NCI-H446 treated with DMSO at 0.1 percent for 48 hours (cell line): ENCODE measurements at regions not wholly inside any gene's neighbourhood (a gene's known extent, or its start where the extent isn't known, plus 50 kb on each side); places are given as distances from the start of the nearest gene placed in this dataset.
A peak's percentile ranks its signal among the peaks of the same experiment; 100 is the strongest.
"Not testable (repeated sequence)": the region's sequence is repeated elsewhere in the genome, so short reads cannot be mapped to it uniquely, and the experiment has no call there.

Source experiments
- DNase-seq: peaks from one replicate; lab custom pipeline; 2025; lab: John Stamatoyannopoulos, UW

GRCh38 chr10:84938117-84938905, 609.9 kb downstream of the CCSER2 start:
- no peak for DNase-seq

GRCh38 chr10:84943541-84943940, 615.2 kb downstream of the CCSER2 start:
- no peak for DNase-seq

GRCh38 chr10:84944187-84944586, 615.8 kb downstream of the CCSER2 start:
- DNase-seq: no peak

GRCh38 chr10:84945791-84946190, 617.4 kb downstream of the CCSER2 start:
- DNase-seq: peak; percentile 91

- DNase-seq: peak; percentile 88
Measured at GRCh38 chr10:84946904-84947303, 618.5 kb downstream of the CCSER2 start.

GRCh38 chr10:84948644-84949043, 620.3 kb downstream of the CCSER2 start:
- no peak for DNase-seq

- no peak for DNase-seq
Measured at GRCh38 chr10:84951616-84952015, 623.2 kb downstream of the CCSER2 start.

- no peak for DNase-seq
Measured at GRCh38 chr10:84957427-84957826, 629.0 kb downstream of the CCSER2 start.

GRCh38 chr10:84965468-84965867, 637.1 kb downstream of the CCSER2 start:
- DNase-seq: no peak

GRCh38 chr10:84966708-84967441, 638.5 kb downstream of the CCSER2 start:
- DNase-seq: no peak

GRCh38 chr10:84969297-84969696, 640.9 kb downstream of the CCSER2 start:
- DNase-seq: not testable (repeated sequence)

- DNase-seq: no peak
Measured at GRCh38 chr10:84987039-84987438, 658.6 kb downstream of the CCSER2 start.

GRCh38 chr10:84988011-84988410, 659.6 kb downstream of the CCSER2 start:
- no peak for DNase-seq

GRCh38 chr10:84990713-84991112, 662.3 kb downstream of the CCSER2 start:
- no peak for DNase-seq

GRCh38 chr10:84991301-84991700, 662.9 kb downstream of the CCSER2 start:
- DNase-seq: no peak

- DNase-seq: no peak
Measured at GRCh38 chr10:84993251-84994035, 665.1 kb downstream of the CCSER2 start.

GRCh38 chr10:84994722-84995121, 666.3 kb downstream of the CCSER2 start:
- DNase-seq: no peak

- no peak for DNase-seq
Measured at GRCh38 chr10:84996580-84996979, 668.2 kb downstream of the CCSER2 start.

- no peak for DNase-seq
Measured at GRCh38 chr10:84997870-84998269, 669.5 kb downstream of the CCSER2 start.

GRCh38 chr10:84999929-85000328, 671.5 kb downstream of the CCSER2 start:
- no peak for DNase-seq

- DNase-seq: no peak
Measured at GRCh38 chr10:85003083-85003482, 674.7 kb downstream of the CCSER2 start.

- no peak for DNase-seq
Measured at GRCh38 chr10:85008488-85009184, 680.2 kb downstream of the CCSER2 start.
